ENCODE measurements at regions not wholly inside any gene's neighbourhood (a gene's known extent, or its start where the extent isn't known, plus 50 kb on each side); places are given as distances from the start of the nearest gene placed in this dataset.
"Not testable (repeated sequence)": the region's sequence is repeated elsewhere in the genome, so short reads cannot be mapped to it uniquely, and the experiment has no call there.

DNA sequence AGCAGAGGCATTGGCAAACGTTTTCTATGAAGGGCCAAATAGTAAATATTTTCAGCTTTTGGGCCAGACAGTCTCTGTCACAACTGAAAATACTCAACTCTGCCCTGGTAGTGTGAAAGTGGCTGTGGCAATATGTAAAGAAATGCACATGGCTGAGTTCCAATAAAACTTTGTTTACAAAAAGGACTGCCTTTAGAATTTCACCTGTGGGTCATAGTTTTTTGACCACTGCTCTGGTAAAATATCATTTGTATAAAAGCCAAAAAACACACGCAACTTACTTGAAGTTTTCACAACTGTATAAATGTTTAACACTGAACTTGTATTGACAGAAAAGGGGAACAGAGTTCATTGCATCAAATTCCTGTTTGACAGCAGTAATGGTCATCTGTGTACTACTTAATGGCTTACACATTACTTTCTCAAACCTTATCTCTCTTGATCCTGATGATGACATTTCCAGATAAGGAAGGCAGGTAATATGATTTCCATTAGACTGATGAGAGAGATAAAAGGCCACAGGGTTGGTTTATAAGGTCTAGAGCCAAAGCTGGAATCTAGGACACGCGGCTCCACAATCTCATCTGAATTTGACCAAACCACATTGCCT lies 250.1 kb downstream of the TOX3 start:
- H3K27ac Mint-ChIP-seq, H3K4me1 Mint-ChIP-seq, POLR2A ChIA-PET, H3K4me3 Mint-ChIP-seq, ATAC-seq, H3K27me3 Mint-ChIP-seq, H3K36me3 Mint-ChIP-seq, DNase-seq: not testable (repeated sequence)
- peaks cover 0 to 28% (median 10%) of the 10 kb centered on the region in 9 donors for H3K9me3 Mint-ChIP-seq

DNA sequence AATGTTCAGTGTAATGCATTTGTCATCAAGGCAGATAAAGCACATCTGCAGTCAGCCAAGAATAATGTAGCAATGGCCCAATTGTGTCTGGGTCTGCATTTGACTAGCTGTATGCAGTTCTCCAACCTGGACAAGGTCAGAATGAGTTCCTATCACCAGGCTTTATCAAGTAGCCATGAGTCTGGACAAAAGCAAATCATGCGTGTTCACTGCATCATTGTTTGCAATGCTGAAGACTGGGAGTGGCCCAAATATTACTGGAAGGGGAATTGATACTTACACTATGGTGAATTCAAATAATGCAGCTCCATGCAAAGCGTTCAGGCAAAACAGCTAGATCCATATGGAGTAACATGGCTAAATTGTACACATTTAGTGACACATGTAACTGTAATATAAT lies 250.9 kb downstream of the TOX3 start:
- H3K27me3 Mint-ChIP-seq = no peaks in the 10 kb centered on the region
- H3K4me3 Mint-ChIP-seq = no peak overlapping the region
- peaks cover 0 to 24% (median 10%) of the 10 kb centered on the region in 9 donors for H3K9me3 Mint-ChIP-seq
- DNase-seq = no peak
- H3K36me3 Mint-ChIP-seq = peaks cover 0 to 9% (median 0%) of the 10 kb centered on the region in 3 donors
- no peak for ATAC-seq
- H3K27ac Mint-ChIP-seq = no peak overlapping the region
- POLR2A ChIA-PET = no interaction called here
- no peaks in the 10 kb centered on the region for H3K4me1 Mint-ChIP-seq

GRCh38 chr16:52294660-52295059 lies 252.3 kb downstream of the TOX3 start:
- H3K27ac Mint-ChIP-seq = no peak overlapping the region
- POLR2A ChIA-PET = no interaction called here
- no peaks in the 10 kb centered on the region for H3K4me1 Mint-ChIP-seq
- DNase-seq (no peak), ATAC-seq (no peak)
- peaks cover 0 to 9% (median 0%) of the 10 kb centered on the region in 3 donors for H3K36me3 Mint-ChIP-seq
- peaks cover 0 to 25% (median 11%) of the 10 kb centered on the region in 9 donors for H3K9me3 Mint-ChIP-seq
- no peak overlapping the region for H3K4me3 Mint-ChIP-seq
- peaks cover 0 to under 1% (median 0%) of the 10 kb centered on the region in 5 donors for H3K27me3 Mint-ChIP-seq

DNA sequence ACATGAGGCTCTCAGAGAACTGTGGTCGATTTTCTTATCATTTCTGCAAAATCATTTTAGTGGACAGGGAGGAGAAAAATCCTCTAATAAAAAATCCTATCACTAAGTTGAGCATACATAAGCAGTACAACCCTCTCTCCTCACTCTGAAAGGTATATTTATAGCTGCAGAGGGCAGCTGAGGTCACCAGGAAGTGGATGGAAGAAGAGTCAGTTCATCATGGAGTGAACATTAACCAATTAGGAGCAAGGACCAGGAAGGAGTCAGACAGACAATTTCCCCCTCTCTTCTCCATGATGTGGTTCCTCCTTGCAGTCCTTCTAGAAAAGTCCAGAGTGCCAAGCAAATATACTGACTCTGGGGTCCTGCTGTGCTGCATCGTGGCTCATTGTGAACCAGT lies 253.7 kb downstream of the TOX3 start:
- DNase-seq (no peak), ATAC-seq (no peak)
- peaks cover 0 to 26% (median 9%) of the 10 kb centered on the region in 9 donors for H3K9me3 Mint-ChIP-seq
- H3K36me3 Mint-ChIP-seq = peaks cover 0 to 9% (median 0%) of the 10 kb centered on the region in 3 donors
- no peak overlapping the region for H3K4me3 Mint-ChIP-seq
- H3K27me3 Mint-ChIP-seq = peaks cover 0 to 2% (median 0%) of the 10 kb centered on the region in 5 donors
- POLR2A ChIA-PET = no interaction called here
- H3K4me1 Mint-ChIP-seq = no peaks in the 10 kb centered on the region
- H3K27ac Mint-ChIP-seq = no peak overlapping the region

- ATAC-seq (no peak), DNase-seq (no peak)
- H3K4me1 Mint-ChIP-seq = no peaks in the 10 kb centered on the region
- no peak overlapping the region for H3K4me3 Mint-ChIP-seq
- POLR2A ChIA-PET = no interaction called here
- peaks cover 0 to 23% (median 6%) of the 10 kb centered on the region in 9 donors for H3K9me3 Mint-ChIP-seq
- H3K27ac Mint-ChIP-seq = no peak overlapping the region
- no peaks in the 10 kb centered on the region for H3K36me3 Mint-ChIP-seq
- H3K27me3 Mint-ChIP-seq = peaks cover 0 to 8% (median 2%) of the 10 kb centered on the region in 5 donors
These were observed 263.2 kb downstream of the TOX3 start for GRCh38 chr16:52283584-52284375.

GRCh38 chr16:52283018-52283417 lies 263.9 kb downstream of the TOX3 start:
- peaks cover 0 to 23% (median 5%) of the 10 kb centered on the region in 9 donors for H3K9me3 Mint-ChIP-seq
- no peak for DNase-seq
- H3K4me3 Mint-ChIP-seq = no peak overlapping the region
- peaks cover 0 to 8% (median 2%) of the 10 kb centered on the region in 5 donors for H3K27me3 Mint-ChIP-seq
- ATAC-seq = no peak
- POLR2A ChIA-PET = no interaction called here
- no peaks in the 10 kb centered on the region for H3K36me3 Mint-ChIP-seq
- H3K4me1 Mint-ChIP-seq = no peaks in the 10 kb centered on the region
- H3K27ac Mint-ChIP-seq = no peak overlapping the region

GRCh38 chr16:52280086-52280485 lies 266.9 kb downstream of the TOX3 start:
- no peaks in the 10 kb centered on the region for H3K36me3 Mint-ChIP-seq
- DNase-seq (no peak), ATAC-seq (no peak)
- H3K9me3 Mint-ChIP-seq = peaks cover 0 to 10% (median 0%) of the 10 kb centered on the region in 9 donors
- no peaks in the 10 kb centered on the region for H3K4me1 Mint-ChIP-seq
- peaks cover 0 to 5% (median 2%) of the 10 kb centered on the region in 5 donors for H3K27me3 Mint-ChIP-seq
- H3K4me3 Mint-ChIP-seq = no peak overlapping the region
- POLR2A ChIA-PET = no interaction called here
- H3K27ac Mint-ChIP-seq = no peak overlapping the region

DNA sequence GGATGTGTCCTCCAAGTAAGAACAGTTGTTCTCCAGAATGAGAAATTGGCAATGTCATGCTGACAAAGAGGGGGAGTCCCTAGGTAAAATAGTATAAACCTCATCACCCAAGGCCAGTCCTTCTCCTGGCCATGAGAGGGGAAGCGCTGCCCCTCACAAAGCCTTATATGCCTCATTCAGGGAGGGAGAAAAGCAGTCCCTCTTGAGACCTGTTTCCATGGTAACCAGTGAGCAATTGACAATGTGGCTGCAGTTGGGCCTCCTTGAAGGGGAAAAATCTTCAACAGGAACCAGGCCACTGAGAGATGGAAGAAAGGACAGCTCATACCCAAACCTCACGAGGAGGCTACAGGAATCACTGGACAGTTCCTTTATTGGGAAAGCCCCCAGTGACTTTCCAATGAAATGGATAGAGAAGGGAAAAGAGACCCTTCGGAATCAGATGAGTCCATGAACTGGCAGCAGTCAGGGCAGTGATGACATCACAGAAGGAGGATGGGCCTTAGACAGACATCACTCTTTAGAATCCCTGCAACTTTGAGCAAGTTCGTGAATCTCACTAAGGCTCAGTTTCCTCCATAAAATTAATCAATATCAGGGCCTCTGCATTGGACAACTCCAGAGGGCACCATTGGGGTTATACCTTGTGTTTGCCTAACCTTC lies 275.7 kb downstream of the TOX3 start:
- no peak overlapping the region for H3K4me3 Mint-ChIP-seq
- H3K27ac Mint-ChIP-seq = no peak overlapping the region

GRCh38 chr16:52265446-52265861 lies 281.5 kb downstream of the TOX3 start:
- no peak overlapping the region for H3K4me3 Mint-ChIP-seq
- POLR2A ChIA-PET = no interaction called here
- H3K36me3 Mint-ChIP-seq = no peaks in the 10 kb centered on the region
- no peak for DNase-seq
- no peak for ATAC-seq
- H3K9me3 Mint-ChIP-seq = peaks cover 0 to 22% (median 0%) of the 10 kb centered on the region in 9 donors
- H3K4me1 Mint-ChIP-seq = no peaks in the 10 kb centered on the region
- no peak overlapping the region for H3K27ac Mint-ChIP-seq
- H3K27me3 Mint-ChIP-seq = no peaks in the 10 kb centered on the region

More for the DNA sequence above, 275.7 kb downstream of the TOX3 start:
- H3K27me3 Mint-ChIP-seq = peaks cover 0 to 1% (median 0%) of the 10 kb centered on the region in 5 donors
- H3K36me3 Mint-ChIP-seq = no peaks in the 10 kb centered on the region
- POLR2A ChIA-PET = no interaction called here
- DNase-seq (no peak), ATAC-seq (no peak)
- H3K9me3 Mint-ChIP-seq = peaks cover 0 to 33% (median 2%) of the 10 kb centered on the region in 9 donors
- no peaks in the 10 kb centered on the region for H3K4me1 Mint-ChIP-seq

GRCh38 chr16:52257534-52257933 lies 289.4 kb downstream of the TOX3 start:
- no peak overlapping the region for H3K4me3 Mint-ChIP-seq
- no peak for ATAC-seq
- POLR2A ChIA-PET = no interaction called here
- no peak for DNase-seq
- no peak overlapping the region for H3K27ac Mint-ChIP-seq
- H3K36me3 Mint-ChIP-seq = no peaks in the 10 kb centered on the region
- H3K9me3 Mint-ChIP-seq = peaks cover 0 to 3% (median 0%) of the 10 kb centered on the region in 9 donors
- H3K27me3 Mint-ChIP-seq = peaks cover 0 to 2% (median 0%) of the 10 kb centered on the region in 5 donors
- no peaks in the 10 kb centered on the region for H3K4me1 Mint-ChIP-seq

DNA sequence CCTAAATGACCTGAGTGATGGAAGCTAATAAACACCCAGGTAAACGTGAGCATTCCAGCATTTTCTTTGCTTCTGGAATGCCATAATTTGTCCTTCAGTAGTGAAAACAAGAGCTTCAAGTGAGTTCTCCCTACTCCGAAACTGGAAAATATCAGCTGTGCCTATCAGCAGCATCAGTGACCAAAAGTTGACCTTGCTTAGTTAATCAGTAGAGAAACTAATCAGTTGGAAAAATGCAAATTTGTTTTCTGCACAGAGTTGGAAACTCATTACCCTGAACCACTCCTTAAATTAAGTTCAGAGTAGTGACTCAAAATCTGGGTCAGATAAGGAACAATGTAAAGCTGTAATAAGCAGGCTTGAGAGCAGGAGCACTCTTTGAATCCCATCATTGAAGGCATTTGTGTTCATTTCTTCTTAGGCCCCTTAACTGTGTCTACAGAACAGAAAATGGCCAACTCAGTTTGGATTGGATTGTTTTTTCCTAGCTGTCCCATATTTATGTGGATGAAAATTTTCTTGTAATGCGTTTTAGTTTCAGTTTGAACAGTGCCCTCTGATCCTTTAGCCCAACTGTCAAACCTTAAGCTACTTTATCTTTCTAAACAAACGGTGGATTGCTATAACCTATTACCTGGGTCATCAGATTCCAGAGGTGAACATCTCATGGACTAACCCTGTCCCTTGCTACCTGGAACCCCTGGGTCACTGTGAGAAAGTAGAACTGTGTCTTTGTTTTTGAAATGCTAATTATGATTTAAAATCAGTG lies 290.4 kb downstream of the TOX3 start:
- H3K4me3 Mint-ChIP-seq = no peak overlapping the region
- H3K36me3 Mint-ChIP-seq = no peaks in the 10 kb centered on the region
- POLR2A ChIA-PET = no interaction called here
- H3K27ac Mint-ChIP-seq = no peak overlapping the region
- H3K27me3 Mint-ChIP-seq = peaks cover 0 to 2% (median 0%) of the 10 kb centered on the region in 5 donors
- H3K9me3 Mint-ChIP-seq = peaks cover 0 to 3% (median 0%) of the 10 kb centered on the region in 9 donors
- no peaks in the 10 kb centered on the region for H3K4me1 Mint-ChIP-seq
- DNase-seq (no peak), ATAC-seq (no peak)

- peaks cover 0 to 2% (median 0%) of the 10 kb centered on the region in 5 donors for H3K27me3 Mint-ChIP-seq
- H3K4me3 Mint-ChIP-seq = no peak overlapping the region
- ATAC-seq = no peak
- DNase-seq = no peak
- POLR2A ChIA-PET = no interaction called here
- H3K9me3 Mint-ChIP-seq = peaks cover 0 to 3% (median 0%) of the 10 kb centered on the region in 9 donors
- no peaks in the 10 kb centered on the region for H3K36me3 Mint-ChIP-seq
- H3K4me1 Mint-ChIP-seq = no peaks in the 10 kb centered on the region
- no peak overlapping the region for H3K27ac Mint-ChIP-seq
These were observed 292.2 kb downstream of the TOX3 start for GRCh38 chr16:52254746-52255145.
